Epithelial cell of prostate (primary cell): ENCODE measurements at regions not wholly inside any gene's neighbourhood (a gene's known extent, or its start where the extent isn't known, plus 50 kb on each side); places are given as distances from the start of the nearest gene placed in this dataset.
"Not testable (repeated sequence)": the region's sequence is repeated elsewhere in the genome, so short reads cannot be mapped to it uniquely, and the experiment has no call there.

Source experiments
- DNase-seq: peaks from one replicate; pipeline ENCODE4 v3.0.0-alpha.2; 2011; ENCODE audit warnings: low read depth, low spot score
- H3K27ac ChIP-seq: fragments of 450-650 bp; 2 replicates; pipeline ENCODE4 v1.5.1; 2017; ENCODE audit warnings: mild to moderate bottlenecking

GRCh38 chr5:17816505-17816904, 182.2 kb downstream of the TAF11L14 start:
- no peak overlapping the region for H3K27ac ChIP-seq
- DNase-seq: no peak

GRCh38 chr5:17816944-17817343, 182.7 kb downstream of the TAF11L14 start:
- no peak overlapping the region for H3K27ac ChIP-seq
- no peak for DNase-seq

DNA sequence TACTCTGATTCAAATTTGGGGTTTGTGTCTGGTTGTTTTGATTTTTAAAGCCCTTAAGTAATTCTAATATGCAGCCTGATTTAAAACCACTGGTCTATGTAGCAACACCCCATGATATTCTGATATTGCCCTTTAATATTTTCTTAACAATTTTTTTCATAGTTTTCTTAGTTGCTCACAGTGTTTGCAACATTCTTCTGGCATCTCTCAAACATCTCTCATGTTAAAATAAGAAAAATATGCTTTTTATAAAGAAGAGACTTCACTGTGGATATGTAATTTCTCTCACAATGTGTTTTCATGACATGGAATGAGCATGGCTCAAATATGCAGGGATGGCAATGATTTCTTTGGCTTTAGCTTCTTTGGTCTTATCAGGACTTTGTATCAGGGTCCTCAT, 183.7 kb downstream of the TAF11L14 start:
- H3K27ac ChIP-seq: no peak overlapping the region

GRCh38 chr5:17819783-17820182, 185.5 kb downstream of the TAF11L14 start:
- no peak for DNase-seq
- no peak overlapping the region for H3K27ac ChIP-seq

More for the DNA sequence above, 183.7 kb downstream of the TAF11L14 start:
- no peak for DNase-seq

DNA sequence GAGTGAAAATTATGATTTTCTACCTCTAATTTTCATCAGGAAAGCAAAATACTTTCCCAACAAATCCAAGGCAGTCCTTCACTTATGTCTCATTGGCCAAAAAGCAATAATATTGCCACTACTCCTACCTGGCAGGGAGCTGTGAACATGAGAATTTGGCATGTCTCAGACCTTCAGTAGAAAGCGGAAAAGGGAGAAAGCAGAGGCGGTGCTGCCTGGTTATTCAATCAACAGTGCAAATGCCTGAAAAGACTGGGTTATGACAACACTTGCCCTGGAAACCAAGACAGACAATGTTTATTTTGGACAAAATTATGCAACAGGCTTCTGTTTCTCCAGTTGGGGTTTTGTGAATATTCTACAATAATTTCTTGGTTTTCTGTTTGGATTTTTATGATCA, 194.4 kb downstream of the TAF11L14 start:
- DNase-seq: no peak
- no peak overlapping the region for H3K27ac ChIP-seq

DNA sequence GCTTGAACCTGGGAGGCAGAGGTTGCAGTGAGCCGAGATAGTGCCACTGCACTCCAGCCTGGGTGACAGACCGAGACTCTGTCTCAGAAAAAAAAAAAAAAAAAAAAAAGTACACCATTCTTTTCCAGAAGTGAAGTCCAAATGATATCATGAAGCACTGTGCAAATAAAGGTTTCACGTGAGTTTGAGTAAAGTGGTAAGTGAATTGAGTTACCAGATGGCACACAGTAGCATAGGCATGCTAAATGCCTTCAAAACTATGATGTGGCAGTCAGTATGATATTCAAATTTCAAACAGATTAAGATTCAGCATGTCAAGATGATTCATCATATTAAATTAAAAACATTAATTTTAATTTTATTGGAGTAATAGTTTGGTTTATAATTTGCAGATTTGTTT, 195.2 kb downstream of the TAF11L14 start:
- H3K27ac ChIP-seq: no peak overlapping the region
- no peak for DNase-seq

DNA sequence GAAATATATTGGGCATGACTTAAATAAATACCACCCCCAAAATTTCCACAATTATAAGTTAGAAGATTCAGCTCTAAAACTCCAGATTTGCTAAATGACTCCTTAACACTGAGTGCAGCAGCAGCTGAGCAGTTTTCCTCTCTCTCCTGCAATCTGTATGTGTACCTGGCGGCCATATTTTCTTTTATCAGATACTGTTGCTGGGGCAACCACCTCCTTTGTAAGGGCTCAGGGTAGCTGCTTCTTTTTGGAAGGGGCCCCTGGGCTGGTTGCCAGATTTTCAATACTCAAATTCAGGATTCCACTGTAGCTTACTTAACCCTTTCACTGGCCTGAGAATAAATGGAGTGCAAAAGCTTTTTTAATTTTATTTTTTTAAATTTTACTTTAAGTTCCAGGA, 197.0 kb downstream of the TAF11L14 start:
- no peak for DNase-seq
- no peak overlapping the region for H3K27ac ChIP-seq

GRCh38 chr5:17832949-17833745, 198.9 kb downstream of the TAF11L14 start:
- DNase-seq: no peak
- no peak overlapping the region for H3K27ac ChIP-seq

DNA sequence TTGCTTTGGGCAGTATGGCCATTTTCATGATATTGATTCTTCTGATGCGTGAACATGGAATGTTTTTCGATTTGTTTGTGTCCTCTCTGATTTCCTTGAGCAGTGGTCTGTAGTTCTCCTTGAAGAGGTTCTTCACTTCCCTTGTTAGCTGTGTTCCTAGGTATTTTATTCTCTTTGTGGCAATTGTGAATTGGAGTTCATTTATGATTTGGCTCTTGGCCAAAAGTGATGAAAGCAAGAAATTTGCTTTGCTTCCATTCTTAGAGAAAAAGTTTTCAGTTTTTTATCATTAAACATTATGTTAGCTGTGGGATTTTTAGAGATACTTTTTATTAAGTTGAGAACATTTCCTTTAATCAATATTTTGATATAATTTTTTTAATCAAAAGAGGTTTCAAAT, 203.5 kb downstream of the TAF11L14 start:
- no peak for DNase-seq
- H3K27ac ChIP-seq: no peak overlapping the region

GRCh38 chr5:17838469-17838868, 204.2 kb downstream of the TAF11L14 start:
- DNase-seq: no peak
- H3K27ac ChIP-seq: no peak overlapping the region

GRCh38 chr5:17839848-17840247, 205.6 kb downstream of the TAF11L14 start:
- no peak for DNase-seq
- no peak overlapping the region for H3K27ac ChIP-seq

GRCh38 chr5:17846496-17846895, 212.2 kb downstream of the TAF11L14 start:
- no peak overlapping the region for H3K27ac ChIP-seq
- DNase-seq: no peak

- H3K27ac ChIP-seq: no peak overlapping the region
- DNase-seq: no peak
These were observed 213.0 kb downstream of the TAF11L14 start for GRCh38 chr5:17847286-17847685.

- DNase-seq: no peak
- H3K27ac ChIP-seq: no peak overlapping the region
These were observed 217.9 kb downstream of the TAF11L14 start for GRCh38 chr5:17852111-17852510.

GRCh38 chr5:17852740-17853139, 218.5 kb downstream of the TAF11L14 start:
- DNase-seq: no peak
- H3K27ac ChIP-seq: no peak overlapping the region

GRCh38 chr5:17854901-17855300, 220.6 kb downstream of the TAF11L14 start:
- no peak for DNase-seq
- no peak overlapping the region for H3K27ac ChIP-seq

- no peak overlapping the region for H3K27ac ChIP-seq
- DNase-seq: no peak
These were observed 226.5 kb downstream of the TAF11L14 start for GRCh38 chr5:17860660-17861315.

DNA sequence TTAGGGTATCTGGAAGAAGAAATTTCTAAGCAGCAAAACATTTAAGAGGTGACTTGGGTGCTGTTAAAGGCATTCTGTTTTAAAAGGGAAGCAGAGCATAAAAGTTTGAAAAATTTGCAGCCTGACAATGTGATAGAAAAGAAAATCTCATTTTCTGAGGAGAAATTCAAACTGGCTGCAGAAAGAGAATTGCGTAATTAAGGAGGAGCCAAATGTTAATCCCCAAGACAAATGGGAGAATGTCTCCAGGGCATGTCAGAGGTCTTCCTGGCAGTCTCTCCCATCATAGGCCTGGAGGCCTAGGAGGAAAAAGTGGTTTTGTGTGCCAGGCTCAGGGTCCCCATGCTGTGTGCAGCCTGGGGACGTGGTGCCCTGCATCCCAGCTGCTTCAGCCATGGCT, 230.6 kb downstream of the TAF11L14 start:
- DNase-seq, H3K27ac ChIP-seq: not testable (repeated sequence)

DNA sequence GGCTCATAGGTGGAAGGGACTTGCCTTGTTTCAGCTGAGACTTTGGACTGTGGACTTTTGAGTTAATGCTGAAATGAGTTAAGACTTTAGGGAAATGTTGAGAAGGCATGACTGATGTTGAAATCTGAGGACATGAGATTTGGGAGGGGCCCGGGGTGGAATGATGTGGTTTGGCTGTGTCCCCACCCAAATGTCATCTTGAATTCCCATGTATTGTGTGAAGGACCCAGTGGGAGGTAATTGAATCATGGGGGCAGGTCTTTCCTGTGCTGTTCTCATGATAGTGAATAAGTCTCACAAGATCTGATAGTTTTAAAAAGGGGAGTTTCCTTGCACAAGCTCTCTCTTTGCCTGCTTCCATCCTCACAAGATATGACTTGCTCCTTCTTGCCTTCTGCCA, 231.7 kb downstream of the TAF11L14 start:
- peak overlapping the region; percentile 61 for H3K27ac ChIP-seq
- peak; percentile 39 for DNase-seq

GRCh38 chr5:17872204-17872603, 237.9 kb downstream of the TAF11L14 start:
- DNase-seq: no peak
- no peak overlapping the region for H3K27ac ChIP-seq

- H3K27ac ChIP-seq: no peak overlapping the region
- no peak for DNase-seq
These were observed 244.3 kb downstream of the TAF11L14 start for GRCh38 chr5:17878541-17878940.

- no peak for DNase-seq
- H3K27ac ChIP-seq: peak overlapping the region; percentile 14
These were observed 245.0 kb downstream of the TAF11L14 start for GRCh38 chr5:17879276-17879675.
